ENCODE measurements at regions not wholly inside any gene's neighbourhood (a gene's known extent, or its start where the extent isn't known, plus 50 kb on each side); places are given as distances from the start of the nearest gene placed in this dataset.

DNA sequence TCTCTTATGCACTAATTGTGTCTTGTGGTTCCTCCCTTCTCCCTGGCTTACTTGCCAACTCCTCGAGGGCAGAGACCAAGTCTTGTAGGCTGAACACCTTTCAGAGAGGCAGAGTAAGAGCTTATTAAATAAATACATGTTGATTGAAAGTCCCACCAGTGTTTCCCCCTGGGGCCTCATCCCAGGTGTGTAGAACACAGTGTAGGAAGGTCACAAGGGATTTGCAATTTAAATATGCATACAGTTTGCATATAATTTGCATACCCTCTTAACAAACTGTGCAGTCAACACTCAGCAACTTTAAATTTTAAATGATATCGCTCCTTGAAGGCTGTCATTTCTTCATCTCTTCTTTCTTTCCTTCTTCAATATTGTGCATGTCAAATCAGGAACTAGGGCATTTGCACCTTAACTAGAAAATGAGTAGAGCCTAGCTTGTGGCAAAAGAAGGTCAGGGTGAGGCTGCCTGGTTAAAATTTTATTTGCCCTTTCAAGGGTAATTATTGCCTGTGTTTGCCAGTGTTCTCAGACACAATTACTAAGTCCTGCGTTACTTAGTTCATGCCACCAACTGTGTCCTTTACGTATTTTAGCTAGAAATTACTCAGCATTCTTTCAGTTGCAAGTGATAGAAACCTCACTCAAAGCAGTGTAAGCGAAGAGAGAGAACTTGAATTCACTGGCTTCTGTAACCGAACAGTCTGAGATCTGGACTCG is 465.7 kb downstream of the HAPSTR1 start:
- H4K20me1 ChIP-seq (ENCODE audit: control insufficient read depth, extremely low read depth, insufficient read depth, low read length), result no peaks in the 10 kb centered on the region
- no peak for TF ChIP-seq EZH2 (IDR thresholded peaks at IDR 0.05; ENCODE audit: low read length, missing control alignments)
- TF ChIP-seq, protein P1, sequence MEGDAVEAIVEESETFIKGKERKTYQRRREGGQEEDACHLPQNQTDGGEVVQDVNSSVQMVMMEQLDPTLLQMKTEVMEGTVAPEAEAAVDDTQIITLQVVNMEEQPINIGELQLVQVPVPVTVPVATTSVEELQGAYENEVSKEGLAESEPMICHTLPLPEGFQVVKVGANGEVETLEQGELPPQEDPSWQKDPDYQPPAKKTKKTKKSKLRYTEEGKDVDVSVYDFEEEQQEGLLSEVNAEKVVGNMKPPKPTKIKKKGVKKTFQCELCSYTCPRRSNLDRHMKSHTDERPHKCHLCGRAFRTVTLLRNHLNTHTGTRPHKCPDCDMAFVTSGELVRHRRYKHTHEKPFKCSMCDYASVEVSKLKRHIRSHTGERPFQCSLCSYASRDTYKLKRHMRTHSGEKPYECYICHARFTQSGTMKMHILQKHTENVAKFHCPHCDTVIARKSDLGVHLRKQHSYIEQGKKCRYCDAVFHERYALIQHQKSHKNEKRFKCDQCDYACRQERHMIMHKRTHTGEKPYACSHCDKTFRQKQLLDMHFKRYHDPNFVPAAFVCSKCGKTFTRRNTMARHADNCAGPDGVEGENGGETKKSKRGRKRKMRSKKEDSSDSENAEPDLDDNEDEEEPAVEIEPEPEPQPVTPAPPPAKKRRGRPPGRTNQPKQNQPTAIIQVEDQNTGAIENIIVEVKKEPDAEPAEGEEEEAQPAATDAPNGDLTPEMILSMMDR (conservative IDR thresholded peaks at IDR 0.05 in 1 of 2, IDR thresholded peaks at IDR 0.05 in 1 of 2; ENCODE audit: low read depth in 1 of 2, low read length in 2 of 2), result no peak
- no peaks in the 10 kb centered on the region for H3K9me3 ChIP-seq (ENCODE audit: control insufficient read depth, insufficient read depth, low read depth, low read length)
- no peak overlapping the region for H2AFZ ChIP-seq (ENCODE audit: low read length)
- H3K4me3 ChIP-seq (replicated peaks in 1 of 4; ENCODE audit: control extremely low read depth in 1 of 4, insufficient read depth in 1 of 4, low read depth in 3 of 4, low read length in 4 of 4), result no peak overlapping the region
- no peaks in the 10 kb centered on the region for H3K79me2 ChIP-seq (ENCODE audit: control insufficient read depth, insufficient read depth, low read length)
- no peak overlapping the region for H3K9ac ChIP-seq (ENCODE audit: insufficient read depth, low read length)
- no peak overlapping the region for H3K4me2 ChIP-seq (ENCODE audit: extremely low read depth, insufficient read depth, low read length)
- no peak overlapping the region for H3K27ac ChIP-seq (ENCODE audit: insufficient read depth, low read length)
- no peaks in the 10 kb centered on the region for H3K27me3 ChIP-seq (ENCODE audit: control insufficient read depth, insufficient read depth, low read length)
- no peaks in the 10 kb centered on the region for H3K4me1 ChIP-seq (ENCODE audit: control insufficient read depth, extremely low read depth, insufficient read depth, low read length)
- H3K36me3 ChIP-seq (ENCODE audit: control insufficient read depth, insufficient read depth, low read length), result no peaks in the 10 kb centered on the region
- no peak for DNase-seq (ENCODE audit: low read depth in 2 of 2)

GRCh38 chr16:9557713-9558112 is 466.3 kb downstream of the HAPSTR1 start:
- Histone ChIP-seq H3K27me3 (ENCODE audit: control insufficient read depth, insufficient read depth, low read length) (no peaks in the 10 kb centered on the region), H3K79me2 (ENCODE audit: control insufficient read depth, insufficient read depth, low read length) (no peaks in the 10 kb centered on the region)

GRCh38 chr16:9566099-9566498 is 474.7 kb downstream of the HAPSTR1 start:
- no peaks in the 10 kb centered on the region for H3K9me3 ChIP-seq (ENCODE audit: control insufficient read depth, insufficient read depth, low read depth, low read length)
- H3K79me2 ChIP-seq (ENCODE audit: control insufficient read depth, insufficient read depth, low read length), result no peaks in the 10 kb centered on the region
- H3K4me3 ChIP-seq (replicated peaks in 1 of 4; ENCODE audit: control extremely low read depth in 1 of 4, insufficient read depth in 1 of 4, low read depth in 3 of 4, low read length in 4 of 4), result no peak overlapping the region
- H3K27ac ChIP-seq (ENCODE audit: insufficient read depth, low read length), result no peak overlapping the region
- no peak for DNase-seq (ENCODE audit: low read depth in 2 of 2)
- no peaks in the 10 kb centered on the region for H4K20me1 ChIP-seq (ENCODE audit: control insufficient read depth, extremely low read depth, insufficient read depth, low read length)
- H3K27me3 ChIP-seq (ENCODE audit: control insufficient read depth, insufficient read depth, low read length), result no peaks in the 10 kb centered on the region
- no peak overlapping the region for H2AFZ ChIP-seq (ENCODE audit: low read length)
- H3K36me3 ChIP-seq (ENCODE audit: control insufficient read depth, insufficient read depth, low read length), result no peaks in the 10 kb centered on the region
- no peaks in the 10 kb centered on the region for H3K4me1 ChIP-seq (ENCODE audit: control insufficient read depth, extremely low read depth, insufficient read depth, low read length)
- no peak overlapping the region for H3K9ac ChIP-seq (ENCODE audit: insufficient read depth, low read length)
- TF ChIP-seq, protein P1 (conservative IDR thresholded peaks at IDR 0.05 in 1 of 2, IDR thresholded peaks at IDR 0.05 in 1 of 2; ENCODE audit: low read depth in 1 of 2, low read length in 2 of 2), result no peak
- no peak for TF ChIP-seq EZH2 (IDR thresholded peaks at IDR 0.05; ENCODE audit: low read length, missing control alignments)
- no peak overlapping the region for H3K4me2 ChIP-seq (ENCODE audit: extremely low read depth, insufficient read depth, low read length)

More at GRCh38 chr16:9557713-9558112, 466.3 kb downstream of the HAPSTR1 start:
- Histone ChIP-seq H3K36me3 (ENCODE audit: control insufficient read depth, insufficient read depth, low read length) (no peaks in the 10 kb centered on the region), H3K9me3 (ENCODE audit: control insufficient read depth, insufficient read depth, low read depth, low read length) (no peaks in the 10 kb centered on the region), H3K4me3 (replicated peaks in 1 of 4; ENCODE audit: control extremely low read depth in 1 of 4, insufficient read depth in 1 of 4, low read depth in 3 of 4, low read length in 4 of 4) (no peak overlapping the region), H3K9ac (ENCODE audit: insufficient read depth, low read length) (no peak overlapping the region), H2AFZ (ENCODE audit: low read length) (no peak overlapping the region), H3K4me2 (ENCODE audit: extremely low read depth, insufficient read depth, low read length) (no peak overlapping the region), H3K4me1 (ENCODE audit: control insufficient read depth, extremely low read depth, insufficient read depth, low read length) (no peaks in the 10 kb centered on the region), H4K20me1 (ENCODE audit: control insufficient read depth, extremely low read depth, insufficient read depth, low read length) (no peaks in the 10 kb centered on the region), H3K27ac (ENCODE audit: insufficient read depth, low read length) (no peak overlapping the region)
- DNase-seq (ENCODE audit: low read depth in 2 of 2), result no peak
- no peak for TF ChIP-seq EZH2 (IDR thresholded peaks at IDR 0.05; ENCODE audit: low read length, missing control alignments)
- TF ChIP-seq, protein P1 (conservative IDR thresholded peaks at IDR 0.05 in 1 of 2, IDR thresholded peaks at IDR 0.05 in 1 of 2; ENCODE audit: low read depth in 1 of 2, low read length in 2 of 2), result no peak

Data from fibroblast of lung (primary cell).